Astrocyte of the spinal cord (primary cell): ENCODE measurements at regions not wholly inside any gene's neighbourhood (a gene's known extent, or its start where the extent isn't known, plus 50 kb on each side); places are given as distances from the start of the nearest gene placed in this dataset.

Experiments
- DNase-seq: peaks from one replicate; pipeline ENCODE4 v3.0.0; 2011; ENCODE audit warnings: low read depth, low spot score
- H3K4me3 ChIP-seq: 2 replicates; pipeline ENCODE4 v1.5.1; 2011; ENCODE audit warnings: low read depth, mild to moderate bottlenecking, low read length, moderate library complexity
- in situ Hi-C: cut with HindIII; loops from 2 replicates; pipeline ENCODE4 v1.10.0; 2017; ENCODE audit warnings: low sequenced_read_pairs
- TF ChIP-seq, protein P1 (sequence below): IDR thresholded peaks from 2 replicates; pipeline ENCODE4 v1.5.1; 2012; ENCODE audit warnings: low read depth, mild to moderate bottlenecking, low read length, inconsistent platforms

DNA sequence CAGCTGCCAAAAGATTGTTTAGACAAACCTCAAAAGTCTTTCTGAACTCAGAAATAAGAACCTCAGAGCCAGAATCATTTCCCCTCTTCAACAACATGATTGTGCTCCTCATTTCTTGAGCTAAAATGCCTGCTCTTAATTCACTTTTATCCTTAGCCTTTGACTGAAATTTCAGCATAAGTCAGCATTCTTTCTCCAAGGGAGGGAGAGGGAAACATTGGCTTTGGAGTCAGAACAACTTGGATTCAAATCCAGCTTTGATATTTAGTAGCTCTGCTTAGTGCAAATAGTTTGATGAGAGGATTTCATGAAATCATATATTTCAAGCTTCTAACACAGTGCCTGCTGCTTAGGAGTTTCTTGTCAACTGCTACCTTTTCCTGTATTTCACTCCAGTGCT, 484.6 kb upstream of the INTU start:
- in situ Hi-C loops: no loop called here
- DNase-seq: no peak
- TF ChIP-seq, protein P1, sequence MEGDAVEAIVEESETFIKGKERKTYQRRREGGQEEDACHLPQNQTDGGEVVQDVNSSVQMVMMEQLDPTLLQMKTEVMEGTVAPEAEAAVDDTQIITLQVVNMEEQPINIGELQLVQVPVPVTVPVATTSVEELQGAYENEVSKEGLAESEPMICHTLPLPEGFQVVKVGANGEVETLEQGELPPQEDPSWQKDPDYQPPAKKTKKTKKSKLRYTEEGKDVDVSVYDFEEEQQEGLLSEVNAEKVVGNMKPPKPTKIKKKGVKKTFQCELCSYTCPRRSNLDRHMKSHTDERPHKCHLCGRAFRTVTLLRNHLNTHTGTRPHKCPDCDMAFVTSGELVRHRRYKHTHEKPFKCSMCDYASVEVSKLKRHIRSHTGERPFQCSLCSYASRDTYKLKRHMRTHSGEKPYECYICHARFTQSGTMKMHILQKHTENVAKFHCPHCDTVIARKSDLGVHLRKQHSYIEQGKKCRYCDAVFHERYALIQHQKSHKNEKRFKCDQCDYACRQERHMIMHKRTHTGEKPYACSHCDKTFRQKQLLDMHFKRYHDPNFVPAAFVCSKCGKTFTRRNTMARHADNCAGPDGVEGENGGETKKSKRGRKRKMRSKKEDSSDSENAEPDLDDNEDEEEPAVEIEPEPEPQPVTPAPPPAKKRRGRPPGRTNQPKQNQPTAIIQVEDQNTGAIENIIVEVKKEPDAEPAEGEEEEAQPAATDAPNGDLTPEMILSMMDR: no peak
- H3K4me3 ChIP-seq: no peak overlapping the region

DNA sequence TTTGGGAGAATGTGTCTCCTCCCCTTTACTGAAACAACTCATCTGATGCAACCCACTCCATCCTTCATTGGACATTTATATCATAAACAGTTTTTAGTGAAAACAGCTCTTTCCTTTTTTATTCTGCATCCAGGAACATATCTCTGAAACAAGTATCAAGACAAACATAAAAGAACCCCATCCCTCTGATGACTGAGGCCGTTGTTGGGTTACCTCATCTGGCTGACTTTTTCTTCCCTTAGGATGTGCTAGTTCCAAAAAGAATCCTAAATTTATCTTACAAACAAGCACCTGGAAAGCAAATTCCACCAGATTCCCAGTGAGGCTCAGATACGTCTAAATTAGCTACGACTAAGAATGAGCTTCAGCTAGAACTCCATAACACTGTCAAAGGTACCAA, 483.7 kb upstream of the INTU start:
- TF ChIP-seq, protein P1: no peak
- in situ Hi-C loops: no loop called here
- no peak for DNase-seq
- no peak overlapping the region for H3K4me3 ChIP-seq

DNA sequence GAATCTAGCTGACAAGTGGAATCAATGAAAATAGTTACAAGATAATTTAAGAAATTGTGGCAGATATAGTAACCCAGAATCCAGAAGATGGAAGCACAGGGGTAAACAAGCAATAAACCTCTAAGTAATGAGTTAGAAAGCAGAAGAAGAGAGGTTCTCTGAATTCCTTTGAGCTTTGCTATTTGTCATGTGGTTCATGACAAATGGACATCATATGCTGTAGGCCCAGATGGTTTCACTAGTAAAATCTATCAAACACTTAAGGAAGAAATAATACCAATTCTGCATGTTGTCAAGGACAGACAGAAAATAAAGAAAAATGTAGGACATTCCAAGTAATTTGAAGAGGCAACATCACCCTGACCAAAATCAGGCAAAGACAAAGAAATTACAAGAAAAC, 480.8 kb upstream of the INTU start:
- no peak overlapping the region for H3K4me3 ChIP-seq
- in situ Hi-C loops: no loop called here
- TF ChIP-seq, protein P1: no peak
- no peak for DNase-seq

DNA sequence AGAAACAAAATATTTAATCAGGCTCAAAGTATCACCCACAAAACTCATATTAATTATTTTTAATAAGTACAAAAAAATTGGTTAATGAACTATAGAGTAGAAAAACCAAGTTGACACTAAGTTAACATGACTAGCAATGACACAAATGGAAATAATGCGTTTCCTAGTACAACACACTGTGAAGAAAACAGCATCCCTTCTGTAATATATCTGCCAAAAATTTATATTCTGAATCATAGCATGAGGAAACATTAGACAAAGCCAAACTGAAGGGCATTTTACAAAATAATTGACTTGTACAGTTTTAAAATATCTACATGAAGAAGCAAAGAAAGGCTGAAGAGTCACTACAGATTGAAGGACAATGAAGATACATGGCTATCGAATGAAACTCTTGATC, 477.6 kb upstream of the INTU start:
- DNase-seq: no peak
- H3K4me3 ChIP-seq: no peak overlapping the region
- in situ Hi-C loops: no loop called here
- TF ChIP-seq, protein P1: no peak

DNA sequence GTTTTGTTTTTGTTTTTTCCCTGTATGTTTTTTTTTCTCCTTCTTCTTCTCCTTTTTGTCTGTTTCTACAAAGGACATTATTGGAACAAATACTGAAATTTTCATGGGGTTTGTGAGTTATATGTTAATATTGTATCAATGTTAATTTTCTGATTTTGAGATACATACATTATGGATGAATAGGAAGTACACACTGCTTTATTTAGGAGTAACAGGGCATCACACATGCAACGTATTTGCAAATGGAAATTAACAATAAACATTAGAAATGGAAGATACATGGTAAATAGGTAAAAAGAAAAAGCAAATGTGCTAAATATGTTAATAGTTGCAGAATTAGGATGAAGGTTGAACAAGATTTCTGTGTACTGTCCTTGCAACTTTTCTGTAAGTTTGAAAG, 477.2 kb upstream of the INTU start:
- H3K4me3 ChIP-seq: no peak overlapping the region
- TF ChIP-seq, protein P1: no peak
- in situ Hi-C loops: no loop called here
- DNase-seq: no peak

DNA sequence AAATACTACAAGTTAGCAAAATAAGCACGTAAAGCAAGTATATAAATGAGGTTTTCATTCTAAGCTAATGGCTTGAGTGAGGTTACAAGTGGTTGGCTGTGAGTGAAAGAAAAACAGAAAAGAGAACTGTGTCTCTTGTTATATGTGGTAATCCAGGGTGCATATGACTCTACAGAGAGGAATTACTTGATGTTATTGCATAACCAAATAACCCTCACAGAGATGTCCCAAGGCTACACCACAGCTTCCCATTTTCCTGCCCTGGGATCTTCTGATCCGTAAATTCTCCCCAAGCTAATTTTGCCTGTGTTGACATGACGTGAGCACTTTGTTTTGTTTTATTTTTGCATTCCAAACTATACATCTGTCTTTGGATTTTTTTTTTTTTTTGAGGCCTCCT, 470.0 kb upstream of the INTU start:
- DNase-seq: peak; percentile 64
- in situ Hi-C loops: no loop called here
- no peak overlapping the region for H3K4me3 ChIP-seq
- TF ChIP-seq, protein P1: no peak

DNA sequence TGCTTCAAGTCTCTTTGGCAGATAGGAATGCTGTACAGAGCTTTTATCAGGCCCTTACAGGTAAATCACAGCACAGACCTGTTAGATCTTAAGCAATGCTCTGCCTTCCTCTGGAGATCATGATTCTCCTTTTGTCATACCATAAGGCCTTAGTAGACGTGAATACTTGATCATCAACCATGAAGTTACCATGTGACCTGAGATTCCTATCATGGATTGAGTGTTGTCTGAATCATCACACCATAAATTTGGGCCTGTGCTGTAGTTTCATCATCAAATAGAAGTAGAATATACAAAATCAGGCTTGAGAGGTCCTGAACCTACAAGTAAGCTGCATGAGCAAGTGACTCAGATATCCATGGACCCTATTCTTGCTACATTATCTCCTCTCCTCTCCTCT, 466.8 kb upstream of the INTU start:
- H3K4me3 ChIP-seq: no peak overlapping the region
- no peak for DNase-seq
- TF ChIP-seq, protein P1: no peak
- in situ Hi-C loops: no loop called here
